SK-N-SH (cell line): ENCODE measurements at regions not wholly inside any gene's neighbourhood (a gene's known extent, or its start where the extent isn't known, plus 50 kb on each side); places are given as distances from the start of the nearest gene placed in this dataset.

ENCODE experiments used
- CTCF ChIA-PET: fragments of 300-600, 350-600 bp; formaldehyde crosslinking; extraction: SDS; loops from one replicate; lab custom pipeline; 2021; lab: Yijun Ruan, JAX
- POLR2A ChIA-PET: fragments of 350-600 bp; sonication (Branson Sonifier 250); formaldehyde crosslinking; extraction: SDS; loops from one replicate; lab custom pipeline; 2020; ENCODE audit warnings: antibody characterized with exemption, inconsistent platforms; lab: Yijun Ruan, JAX
- DNase-seq: peaks from one replicate; pipeline ENCODE4 v3.0.0; 2012
- H2AFZ ChIP-seq: fragments of 200-600 bp; sonication (generic); 2 replicates; pipeline ENCODE4 v1.8.1; 2016; ENCODE audit warnings: antibody characterized with exemption, mild to moderate bottlenecking, low read depth
- H3F3A ChIP-seq: fragments of 200-600 bp; sonication (generic); replicated peaks from 2 replicates; pipeline ENCODE3; 2016; ENCODE audit warnings: antibody characterized with exemption, mild to moderate bottlenecking; ENCODE audit not compliant: insufficient read depth
- H3K27ac ChIP-seq, 2 experiments: fragments of 200-500 bp in 1 of 2; fragments of 200-600 bp in 1 of 2; sonication (Bioruptor generic) in 1 of 2; sonication (generic), shearing (Covaris generic) in 1 of 2; 2 replicates each; pipeline versions ENCODE4 v1.5.1 to v1.6.1; 2014 to 2016; ENCODE audit warnings: low read depth in 2 of 2, inconsistent platforms in 1 of 2, low read length in 1 of 2, mild to moderate bottlenecking in 1 of 2, mixed read lengths in 1 of 2
- H3K27me3 ChIP-seq: fragments of 200-600 bp; sonication (generic), shearing (Covaris generic); 2 replicates; pipeline ENCODE4 v1.6.1; 2016; ENCODE audit warnings: mixed run types; ENCODE audit not compliant: insufficient read depth
- H3K36me3 ChIP-seq, 2 experiments: fragments of 200-500 bp in 1 of 2; fragments of 200-600 bp in 1 of 2; sonication (Bioruptor generic) in 1 of 2; sonication (generic) in 1 of 2; replicated peaks in 1 of 2; 2 replicates each; pipeline versions ENCODE3 to v1.5.1; 2014 to 2016; ENCODE audit warnings: low read length in 1 of 2, mild to moderate bottlenecking in 1 of 2; ENCODE audit not compliant: insufficient read depth in 2 of 2, control insufficient read depth in 1 of 2
- H3K4me1 ChIP-seq, 2 experiments: fragments of 200-500 bp in 1 of 2; fragments of 200-600 bp in 1 of 2; sonication (Bioruptor generic) in 1 of 2; sonication (generic), shearing (Covaris generic) in 1 of 2; 2 replicates each; pipeline versions ENCODE4 v1.5.1 to v1.6.1; 2014 to 2016; ENCODE audit warnings: low read depth in 1 of 2, low read length in 1 of 2, mixed run types in 1 of 2; ENCODE audit not compliant: insufficient read depth in 2 of 2, control insufficient read depth in 1 of 2
- H3K4me2 ChIP-seq: fragments of 200-600 bp; sonication (generic), shearing (Covaris generic); 2 replicates; pipeline ENCODE4 v1.6.1; 2017; ENCODE audit warnings: mixed run types
- H3K4me3 ChIP-seq, 2 experiments: fragments of 200-500 bp in 1 of 2; fragments of 200-600 bp in 1 of 2; sonication (Bioruptor generic) in 1 of 2; sonication (generic), shearing (Covaris generic) in 1 of 2; 2 replicates each; pipeline versions ENCODE4 v1.5.1 to v1.8.1; 2014 to 2016; ENCODE audit warnings: low read depth in 2 of 2, inconsistent platforms in 1 of 2, low read length in 1 of 2, mild to moderate bottlenecking in 1 of 2, mixed read lengths in 1 of 2, moderate library complexity in 1 of 2
- H3K79me2 ChIP-seq: fragments of 200-600 bp; sonication (generic); 2 replicates; pipeline ENCODE4 v1.8.1; 2017; ENCODE audit warnings: mild to moderate bottlenecking; ENCODE audit not compliant: insufficient read depth
- H3K9ac ChIP-seq: fragments of 200-600 bp; sonication (generic); 2 replicates; pipeline ENCODE4 v1.6.1; 2017; ENCODE audit warnings: mixed run types
- H3K9me2 ChIP-seq: fragments of 200-600 bp; sonication (generic); 2 replicates; pipeline ENCODE4 v1.6.1; 2017; ENCODE audit warnings: mixed run types
- H3K9me3 ChIP-seq: fragments of 200-600 bp; sonication (generic); 2 replicates; pipeline ENCODE4 v1.6.1; 2017; ENCODE audit warnings: mixed run types, mild to moderate bottlenecking, moderate library complexity
- H4K20me1 ChIP-seq: fragments of 200-600 bp; sonication (generic); 2 replicates; pipeline ENCODE4 v1.6.1; 2017; ENCODE audit warnings: mild to moderate bottlenecking, mixed run types; ENCODE audit not compliant: insufficient read depth
- CHD2 ChIP-seq: fragments of 150-350 bp; IDR thresholded peaks from 2 replicates; pipeline ENCODE4 v1.6.1; 2018; ENCODE audit warnings: low read length; ENCODE audit not compliant: partially characterized antibody
- FOSL2 ChIP-seq: IDR thresholded peaks from 2 replicates; pipeline ENCODE4 v1.4.0; 2012; ENCODE audit warnings: low read depth, mild to moderate bottlenecking, moderate library complexity, borderline replicate concordance
- FOXJ3 ChIP-seq: sonication (generic); formaldehyde crosslinking; IDR thresholded peaks from 2 replicates; pipeline ENCODE4 v1.5.1; 2020; ENCODE audit warnings: mild to moderate bottlenecking, missing genetic modification reagents
- FOXM1 ChIP-seq: IDR thresholded peaks from 2 replicates; pipeline ENCODE4 v1.4.0; 2012; ENCODE audit warnings: low read depth, mild to moderate bottlenecking
- JUND ChIP-seq: IDR thresholded peaks from 2 replicates; pipeline ENCODE4 v1.4.0; 2012
- MEF2A ChIP-seq: IDR thresholded peaks from 2 replicates; pipeline ENCODE4 v1.4.0; 2012; ENCODE audit warnings: low read depth, borderline replicate concordance
- MXI1 ChIP-seq: IDR thresholded peaks from 2 replicates; pipeline ENCODE4 v1.6.1; 2012; ENCODE audit warnings: mild to moderate bottlenecking, low read depth, low read length, improper control_type of control experiment
- RCOR1 ChIP-seq: fragments of 150-350 bp; IDR thresholded peaks from 2 replicates; pipeline ENCODE4 v1.6.1; 2017; ENCODE audit warnings: antibody characterized with exemption, low read length
- RFX5 ChIP-seq: IDR thresholded peaks from 2 replicates; pipeline ENCODE4 v1.6.1; 2012; ENCODE audit warnings: mild to moderate bottlenecking, improper control_type of control experiment, low read length
- RXRA ChIP-seq: IDR thresholded peaks from 2 replicates; pipeline ENCODE4 v1.4.0; 2012; ENCODE audit warnings: low read depth, mild to moderate bottlenecking, borderline replicate concordance
- SMC3 ChIP-seq: IDR thresholded peaks from 2 replicates; pipeline ENCODE4 v1.6.1; 2012; ENCODE audit warnings: low read depth, low read length, improper control_type of control experiment
- TAF1 ChIP-seq: IDR thresholded peaks from 2 replicates; pipeline ENCODE4 v1.6.1; 2012; ENCODE audit warnings: low read depth, mild to moderate bottlenecking, low read length, moderate library complexity, borderline replicate concordance
- TCF12 ChIP-seq: IDR thresholded peaks from 2 replicates; pipeline ENCODE4 v1.4.0; 2012
- WGBS: methylation state at CpG from one replicate; pipeline ENCODE4 v1.1.6; 2017; ENCODE audit warnings: low lambda C conversion rate; 5-methylcytosine and 5-hydroxymethylcytosine counted together
- TF ChIP-seq, protein P1 (sequence below): fragments of 150-350 bp; IDR thresholded peaks from 2 replicates; pipeline ENCODE4 v1.6.1; 2016; ENCODE audit warnings: mild to moderate bottlenecking, low read depth, low read length
- TF ChIP-seq, protein P2 (sequence below): fragments of 150-350 bp; IDR thresholded peaks from 2 replicates; pipeline ENCODE4 v1.6.1; 2017; ENCODE audit warnings: antibody characterized with exemption, low read length, low read depth, borderline replicate concordance
- TF ChIP-seq, protein P3 (sequence below): IDR thresholded peaks from 2 replicates; pipeline ENCODE4 v1.4.0; 2012; ENCODE audit warnings: low read depth
- TF ChIP-seq, protein P4 (sequence below): IDR thresholded peaks from 2 replicates; pipeline ENCODE4; 2012
- TF ChIP-seq, protein P5 (sequence below): IDR thresholded peaks from 2 replicates; pipeline ENCODE4 v1.4.0; 2012; ENCODE audit warnings: low read depth, borderline replicate concordance

DNA sequence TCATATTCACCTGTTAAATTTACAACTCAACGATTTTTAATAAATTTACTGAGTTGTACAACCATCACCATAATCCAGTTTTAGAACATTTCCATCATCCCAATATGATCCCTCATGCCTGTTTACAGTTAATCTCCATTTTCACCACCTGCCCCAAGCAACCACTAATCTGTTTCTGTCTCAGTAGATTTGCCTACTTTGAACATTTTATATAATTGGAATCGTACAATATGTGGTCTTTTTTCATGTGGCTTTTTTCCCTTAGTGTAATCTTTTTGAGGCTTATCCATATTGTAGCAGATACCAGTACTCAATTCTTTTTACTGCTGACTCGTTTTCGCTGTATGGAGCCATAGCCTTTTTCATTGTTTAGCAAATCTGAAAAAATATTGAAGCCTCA is 123.3 kb upstream of the STT3B start:
- H3K79me2 ChIP-seq, result no peaks in the 10 kb centered on the region
- H3K4me2 ChIP-seq, result no peak overlapping the region
- no peak overlapping the region for H2AFZ ChIP-seq
- H3K9me3 ChIP-seq, result no peaks in the 10 kb centered on the region
- POLR2A ChIA-PET, result no interaction called here
- no peak for TF ChIP-seq TCF12
- TF ChIP-seq, protein P1, sequence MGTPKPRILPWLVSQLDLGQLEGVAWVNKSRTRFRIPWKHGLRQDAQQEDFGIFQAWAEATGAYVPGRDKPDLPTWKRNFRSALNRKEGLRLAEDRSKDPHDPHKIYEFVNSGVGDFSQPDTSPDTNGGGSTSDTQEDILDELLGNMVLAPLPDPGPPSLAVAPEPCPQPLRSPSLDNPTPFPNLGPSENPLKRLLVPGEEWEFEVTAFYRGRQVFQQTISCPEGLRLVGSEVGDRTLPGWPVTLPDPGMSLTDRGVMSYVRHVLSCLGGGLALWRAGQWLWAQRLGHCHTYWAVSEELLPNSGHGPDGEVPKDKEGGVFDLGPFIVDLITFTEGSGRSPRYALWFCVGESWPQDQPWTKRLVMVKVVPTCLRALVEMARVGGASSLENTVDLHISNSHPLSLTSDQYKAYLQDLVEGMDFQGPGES, result no peak
- TF ChIP-seq RFX5, result no peak
- no peak for DNase-seq
- H3K27me3 ChIP-seq, result no peaks in the 10 kb centered on the region
- no peaks in the 10 kb centered on the region for H3K36me3 ChIP-seq
- H3K9me2 ChIP-seq, result no peaks in the 10 kb centered on the region
- H3K9ac ChIP-seq, result no peak overlapping the region
- 27% methylated on average over 4 of the region's 4 CpGs for WGBS
- no peak overlapping the region for H3K27ac ChIP-seq
- peaks cover 0 to 2% of the 10 kb centered on the region in 2 experiments; a peak in 1 of 4 replicates for H3K4me1 ChIP-seq
- no peaks in the 10 kb centered on the region for H3F3A ChIP-seq
- no peak overlapping the region for H3K4me3 ChIP-seq
- H4K20me1 ChIP-seq, result no peaks in the 10 kb centered on the region
- CTCF ChIA-PET, result no interaction called here

DNA sequence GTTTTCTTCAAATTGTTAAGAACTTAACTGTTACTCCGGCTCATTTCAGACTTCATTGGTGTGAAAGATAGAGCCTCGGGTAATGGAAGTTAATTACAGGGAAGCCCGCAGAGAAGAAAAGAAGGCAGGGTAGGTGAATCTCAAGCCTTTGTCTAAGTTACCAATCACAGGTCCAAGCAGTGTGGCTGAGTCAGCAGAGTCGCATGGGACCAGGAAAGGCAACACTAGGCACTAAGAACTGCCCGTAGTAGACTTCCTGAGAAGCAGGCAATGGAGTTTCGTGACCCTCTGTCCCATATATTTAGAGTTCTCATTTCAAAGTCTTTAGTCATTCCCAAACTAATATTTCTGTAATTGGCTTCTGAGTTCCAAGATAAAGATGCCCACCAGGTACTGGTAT is 122.9 kb upstream of the STT3B start:
- POLR2A ChIA-PET, result interaction anchor here (1.3 kb wide), 1 partner anchor 122 kb away, joined by 3 read pairs; the partner anchor contains the start of gene STT3B
- Histone ChIP-seq H3K4me1 (peaks cover 0 to 4% of the 10 kb centered on the region in 2 experiments; a peak in 1 of 4 replicates), H3K9me3 (no peaks in the 10 kb centered on the region), H3F3A (no peaks in the 10 kb centered on the region), H4K20me1 (no peaks in the 10 kb centered on the region), H3K9ac (no peak overlapping the region), H3K36me3 (no peaks in the 10 kb centered on the region), H3K27ac (no peak overlapping the region), H3K9me2 (no peaks in the 10 kb centered on the region), H3K27me3 (no peaks in the 10 kb centered on the region), H2AFZ (no peak overlapping the region), H3K4me3 (no peak overlapping the region), H3K79me2 (no peaks in the 10 kb centered on the region), H3K4me2 (no peak overlapping the region)
- TF ChIP-seq SMC3, result no peak
- TF ChIP-seq, protein P2, sequence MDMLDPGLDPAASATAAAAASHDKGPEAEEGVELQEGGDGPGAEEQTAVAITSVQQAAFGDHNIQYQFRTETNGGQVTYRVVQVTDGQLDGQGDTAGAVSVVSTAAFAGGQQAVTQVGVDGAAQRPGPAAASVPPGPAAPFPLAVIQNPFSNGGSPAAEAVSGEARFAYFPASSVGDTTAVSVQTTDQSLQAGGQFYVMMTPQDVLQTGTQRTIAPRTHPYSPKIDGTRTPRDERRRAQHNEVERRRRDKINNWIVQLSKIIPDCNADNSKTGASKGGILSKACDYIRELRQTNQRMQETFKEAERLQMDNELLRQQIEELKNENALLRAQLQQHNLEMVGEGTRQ, result no peak
- TF ChIP-seq, protein P3, sequence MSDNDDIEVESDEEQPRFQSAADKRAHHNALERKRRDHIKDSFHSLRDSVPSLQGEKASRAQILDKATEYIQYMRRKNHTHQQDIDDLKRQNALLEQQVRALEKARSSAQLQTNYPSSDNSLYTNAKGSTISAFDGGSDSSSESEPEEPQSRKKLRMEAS, result no peak
- TF ChIP-seq MXI1, result no peak
- no peak for TF ChIP-seq TAF1
- no peak for TF ChIP-seq FOXJ3 (CRISPR knock-in tag)
- TF ChIP-seq MEF2A, result no peak
- TF ChIP-seq FOXM1, result no peak
- no peak for TF ChIP-seq RCOR1
- TF ChIP-seq RXRA, result no peak
- TF ChIP-seq FOSL2, result no peak
- TF ChIP-seq, protein P4, sequence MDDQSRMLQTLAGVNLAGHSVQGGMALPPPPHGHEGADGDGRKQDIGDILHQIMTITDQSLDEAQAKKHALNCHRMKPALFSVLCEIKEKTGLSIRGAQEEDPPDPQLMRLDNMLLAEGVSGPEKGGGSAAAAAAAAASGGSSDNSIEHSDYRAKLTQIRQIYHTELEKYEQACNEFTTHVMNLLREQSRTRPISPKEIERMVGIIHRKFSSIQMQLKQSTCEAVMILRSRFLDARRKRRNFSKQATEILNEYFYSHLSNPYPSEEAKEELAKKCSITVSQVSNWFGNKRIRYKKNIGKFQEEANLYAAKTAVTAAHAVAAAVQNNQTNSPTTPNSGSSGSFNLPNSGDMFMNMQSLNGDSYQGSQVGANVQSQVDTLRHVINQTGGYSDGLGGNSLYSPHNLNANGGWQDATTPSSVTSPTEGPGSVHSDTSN, result no peak
- TF ChIP-seq, protein P5, sequence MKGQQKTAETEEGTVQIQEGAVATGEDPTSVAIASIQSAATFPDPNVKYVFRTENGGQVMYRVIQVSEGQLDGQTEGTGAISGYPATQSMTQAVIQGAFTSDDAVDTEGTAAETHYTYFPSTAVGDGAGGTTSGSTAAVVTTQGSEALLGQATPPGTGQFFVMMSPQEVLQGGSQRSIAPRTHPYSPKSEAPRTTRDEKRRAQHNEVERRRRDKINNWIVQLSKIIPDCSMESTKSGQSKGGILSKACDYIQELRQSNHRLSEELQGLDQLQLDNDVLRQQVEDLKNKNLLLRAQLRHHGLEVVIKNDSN, result no peak
- no peak for TF ChIP-seq JUND
- no peak for TF ChIP-seq CHD2
- CTCF ChIA-PET, result no interaction called here
- DNase-seq, result no peak
- WGBS, result 43% methylated on average over 6 of the region's 6 CpGs
